MM.1S (cell line): ENCODE measurements at regions not wholly inside any gene's neighbourhood (a gene's known extent, or its start where the extent isn't known, plus 50 kb on each side); places are given as distances from the start of the nearest gene placed in this dataset.

ENCODE experiments used
- DNase-seq: peaks from one replicate; pipeline ENCODE4 v3.0.0-alpha.2; 2015
- H2AFZ ChIP-seq: fragments of 300-600 bp; sonication (generic); 2 replicates; pipeline ENCODE4 v1.6.0; 2016; ENCODE audit warnings: antibody characterized with exemption, low read length
- H3F3A ChIP-seq: fragments of 300-600 bp; sonication (generic); 2 replicates; pipeline ENCODE4 v1.6.1; 2016; ENCODE audit warnings: mild to moderate bottlenecking, antibody characterized with exemption, low read length, moderate library complexity, mixed read lengths; ENCODE audit not compliant: insufficient read depth
- H3K27ac ChIP-seq: fragments of 300-600 bp; sonication (generic); 2 replicates; pipeline ENCODE4 v1.5.1; 2016; ENCODE audit warnings: mild to moderate bottlenecking, low read length
- H3K27me3 ChIP-seq: fragments of 300-600 bp; sonication (generic); replicated peaks from 2 replicates; pipeline ENCODE4 v1.6.0; 2016; ENCODE audit warnings: low read length; ENCODE audit not compliant: insufficient read depth
- H3K36me3 ChIP-seq: fragments of 300-600 bp; sonication (generic); replicated peaks from 2 replicates; pipeline ENCODE4 v1.6.1; 2016; ENCODE audit warnings: mild to moderate bottlenecking, low read length, mixed read lengths; ENCODE audit not compliant: insufficient read depth
- H3K4me1 ChIP-seq: fragments of 300-600 bp; sonication (generic); 2 replicates; pipeline ENCODE4 v1.6.1; 2016; ENCODE audit warnings: low read length, mixed read lengths
- H3K4me2 ChIP-seq: fragments of 300-600 bp; sonication (generic); 2 replicates; pipeline ENCODE4 v1.6.0; 2016; ENCODE audit warnings: low read depth, low read length
- H3K4me3 ChIP-seq: fragments of 300-600 bp; sonication (generic); 2 replicates; pipeline ENCODE4 v1.5.1; 2016; ENCODE audit warnings: low read length, mixed read lengths
- H3K79me2 ChIP-seq: fragments of 300-600 bp; sonication (generic); 2 replicates; pipeline ENCODE4 v1.6.1; 2016; ENCODE audit warnings: mixed run types, low read length, mixed read lengths
- H3K9ac ChIP-seq: fragments of 300-600 bp; sonication (generic); 2 replicates; pipeline ENCODE4 v1.6.1; 2016; ENCODE audit warnings: low read length, mixed read lengths
- H3K9me2 ChIP-seq: fragments of 300-600 bp; sonication (generic); replicated peaks from 2 replicates; pipeline ENCODE4 v1.6.1; 2016; ENCODE audit warnings: mild to moderate bottlenecking, low read length, mixed read lengths; ENCODE audit not compliant: insufficient read depth
- H3K9me3 ChIP-seq: fragments of 300-600 bp; sonication (generic); replicated peaks from 2 replicates; pipeline ENCODE4 v1.6.1; 2016; ENCODE audit warnings: mild to moderate bottlenecking, low read length, mixed read lengths; ENCODE audit not compliant: insufficient read depth
- H4K20me1 ChIP-seq: fragments of 300-600 bp; sonication (generic); 2 replicates; pipeline ENCODE4 v1.6.1; 2016; ENCODE audit warnings: mild to moderate bottlenecking, low read length, moderate library complexity, mixed read lengths; ENCODE audit not compliant: insufficient read depth
- EZH2 ChIP-seq: fragments of 300-600 bp; sonication (generic); optimal IDR thresholded peaks from 2 replicates; pipeline ENCODE3; 2017; ENCODE audit warnings: low read depth, mild to moderate bottlenecking, antibody characterized with exemption, low read length, mixed read lengths
- EZH2phosphoT487 ChIP-seq: fragments of 300-600 bp; sonication (generic); IDR thresholded peaks from 2 replicates; pipeline ENCODE4 v1.6.1; 2018; ENCODE audit warnings: antibody characterized with exemption, low read length
- TF ChIP-seq, protein P1 (sequence below): fragments of 300-600 bp; sonication (generic); IDR thresholded peaks from 2 replicates; pipeline ENCODE4 v1.5.1; 2016; ENCODE audit warnings: antibody characterized with exemption, low read length, mixed read lengths

DNA sequence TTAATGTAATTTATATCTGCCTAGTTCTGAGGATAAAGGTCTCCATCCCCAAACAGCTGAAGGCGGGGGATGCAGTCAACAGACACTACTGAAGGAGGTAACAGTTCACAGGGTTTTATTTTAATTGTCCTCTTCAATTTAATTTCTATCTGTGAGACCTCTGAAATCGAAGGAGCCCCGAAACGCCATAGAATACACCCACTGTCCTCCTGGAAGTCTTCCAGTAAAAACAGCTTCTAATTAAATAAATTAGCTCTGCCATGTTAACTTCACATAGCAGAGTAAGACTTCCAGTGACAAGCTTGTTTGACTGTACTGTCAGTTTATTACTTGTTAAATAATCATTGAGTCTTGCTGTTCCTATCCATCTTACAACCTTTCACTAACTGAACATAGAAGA, 193.5 kb downstream of the SEC61B start:
- DNase-seq: no peak
- no peaks in the 10 kb centered on the region for H3F3A ChIP-seq
- H3K4me1 ChIP-seq: no peaks in the 10 kb centered on the region
- no peak overlapping the region for H3K4me2 ChIP-seq
- no peaks in the 10 kb centered on the region for H3K9me2 ChIP-seq
- H3K79me2 ChIP-seq: no peaks in the 10 kb centered on the region
- no peaks in the 10 kb centered on the region for H4K20me1 ChIP-seq
- no peaks in the 10 kb centered on the region for H3K27me3 ChIP-seq
- no peak overlapping the region for H3K27ac ChIP-seq
- no peak overlapping the region for H3K4me3 ChIP-seq
- TF ChIP-seq EZH2phosphoT487 (no peak), EZH2 (no peak)
- TF ChIP-seq, protein P1, sequence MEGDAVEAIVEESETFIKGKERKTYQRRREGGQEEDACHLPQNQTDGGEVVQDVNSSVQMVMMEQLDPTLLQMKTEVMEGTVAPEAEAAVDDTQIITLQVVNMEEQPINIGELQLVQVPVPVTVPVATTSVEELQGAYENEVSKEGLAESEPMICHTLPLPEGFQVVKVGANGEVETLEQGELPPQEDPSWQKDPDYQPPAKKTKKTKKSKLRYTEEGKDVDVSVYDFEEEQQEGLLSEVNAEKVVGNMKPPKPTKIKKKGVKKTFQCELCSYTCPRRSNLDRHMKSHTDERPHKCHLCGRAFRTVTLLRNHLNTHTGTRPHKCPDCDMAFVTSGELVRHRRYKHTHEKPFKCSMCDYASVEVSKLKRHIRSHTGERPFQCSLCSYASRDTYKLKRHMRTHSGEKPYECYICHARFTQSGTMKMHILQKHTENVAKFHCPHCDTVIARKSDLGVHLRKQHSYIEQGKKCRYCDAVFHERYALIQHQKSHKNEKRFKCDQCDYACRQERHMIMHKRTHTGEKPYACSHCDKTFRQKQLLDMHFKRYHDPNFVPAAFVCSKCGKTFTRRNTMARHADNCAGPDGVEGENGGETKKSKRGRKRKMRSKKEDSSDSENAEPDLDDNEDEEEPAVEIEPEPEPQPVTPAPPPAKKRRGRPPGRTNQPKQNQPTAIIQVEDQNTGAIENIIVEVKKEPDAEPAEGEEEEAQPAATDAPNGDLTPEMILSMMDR: no peak
- H2AFZ ChIP-seq: no peak overlapping the region
- no peak overlapping the region for H3K9ac ChIP-seq
- no peaks in the 10 kb centered on the region for H3K9me3 ChIP-seq
- H3K36me3 ChIP-seq: no peaks in the 10 kb centered on the region

DNA sequence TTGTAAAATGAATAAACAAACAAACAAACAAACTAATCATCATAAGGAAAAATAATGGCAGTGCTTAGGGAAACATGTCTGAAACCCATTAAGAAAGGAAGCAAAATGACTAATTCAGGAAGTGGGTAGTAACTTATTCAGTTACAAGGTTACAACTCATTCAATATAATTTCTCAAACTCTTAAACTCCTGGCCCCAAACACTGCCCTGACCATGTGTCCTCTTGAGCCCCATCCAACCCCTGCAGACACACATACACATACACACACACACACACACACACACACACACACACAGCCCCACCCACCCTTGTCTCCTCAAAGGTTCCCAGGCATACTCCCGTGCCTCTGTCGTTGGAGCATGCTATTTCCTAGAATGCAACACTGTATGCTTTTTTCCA, 193.9 kb downstream of the SEC61B start:
- Histone ChIP-seq H3K4me3 (no peak overlapping the region), H3K9ac (no peak overlapping the region), H3K4me2 (no peak overlapping the region), H3K9me2 (no peaks in the 10 kb centered on the region), H4K20me1 (no peaks in the 10 kb centered on the region), H3K36me3 (no peaks in the 10 kb centered on the region), H3K27me3 (no peaks in the 10 kb centered on the region), H3F3A (no peaks in the 10 kb centered on the region), H2AFZ (no peak overlapping the region), H3K4me1 (no peaks in the 10 kb centered on the region), H3K79me2 (no peaks in the 10 kb centered on the region), H3K9me3 (no peaks in the 10 kb centered on the region), H3K27ac (no peak overlapping the region)
- TF ChIP-seq, protein P1: no peak
- TF ChIP-seq EZH2phosphoT487 (no peak), EZH2 (no peak)
- DNase-seq: no peak

DNA sequence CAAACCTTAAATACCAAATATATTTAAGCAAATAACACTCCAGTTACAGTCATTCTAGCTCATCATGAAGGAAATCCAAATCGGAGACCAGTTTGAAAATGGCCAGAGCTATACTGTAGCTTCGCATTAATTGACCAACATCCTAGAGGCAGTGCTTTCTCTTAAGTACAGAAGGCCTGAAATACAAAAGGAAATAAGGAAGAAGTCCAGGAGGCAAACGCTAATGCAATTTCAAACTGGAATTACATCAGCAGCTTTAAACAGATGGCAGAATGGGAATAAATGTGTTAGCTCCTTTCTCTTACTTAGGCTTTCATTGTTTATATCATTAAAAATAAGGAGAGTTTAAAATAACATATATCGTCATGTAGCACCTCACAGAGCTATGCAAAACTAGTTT, 197.0 kb downstream of the SEC61B start:
- Histone ChIP-seq H3K27ac (no peak overlapping the region), H3K4me2 (no peak overlapping the region), H3F3A (no peaks in the 10 kb centered on the region), H3K9ac (no peak overlapping the region), H2AFZ (no peak overlapping the region), H3K36me3 (no peaks in the 10 kb centered on the region), H3K9me2 (no peaks in the 10 kb centered on the region), H3K4me3 (no peak overlapping the region), H3K27me3 (no peaks in the 10 kb centered on the region), H3K4me1 (no peaks in the 10 kb centered on the region), H4K20me1 (no peaks in the 10 kb centered on the region), H3K79me2 (no peaks in the 10 kb centered on the region), H3K9me3 (no peaks in the 10 kb centered on the region)
- TF ChIP-seq, protein P1: no peak
- no peak for TF ChIP-seq EZH2
- TF ChIP-seq EZH2phosphoT487: no peak
- DNase-seq: no peak

DNA sequence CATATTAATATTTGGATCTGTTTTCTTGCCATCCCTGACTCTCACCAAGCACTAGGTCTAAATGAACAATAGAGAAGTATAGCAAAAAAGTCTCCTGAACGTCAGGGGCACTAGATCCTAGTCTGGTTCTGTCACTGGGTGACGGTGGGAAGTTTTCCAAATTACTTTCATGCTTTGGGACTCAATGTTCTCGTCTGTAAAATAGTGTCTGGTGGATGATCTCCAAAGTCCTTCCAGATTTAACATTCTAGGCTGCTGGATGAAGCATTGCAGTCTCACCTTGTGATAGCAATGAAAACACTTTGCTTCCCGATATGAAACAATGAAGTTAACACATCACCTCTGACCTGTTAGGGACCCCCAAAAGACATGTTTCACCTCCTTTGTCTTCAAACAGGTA, 199.3 kb downstream of the SEC61B start:
- H3F3A ChIP-seq: no peaks in the 10 kb centered on the region
- H3K36me3 ChIP-seq: no peaks in the 10 kb centered on the region
- no peak overlapping the region for H3K4me2 ChIP-seq
- no peaks in the 10 kb centered on the region for H3K79me2 ChIP-seq
- H3K9me3 ChIP-seq: no peaks in the 10 kb centered on the region
- no peaks in the 10 kb centered on the region for H3K9me2 ChIP-seq
- H3K9ac ChIP-seq: no peak overlapping the region
- no peaks in the 10 kb centered on the region for H3K27me3 ChIP-seq
- H2AFZ ChIP-seq: no peak overlapping the region
- no peaks in the 10 kb centered on the region for H3K4me1 ChIP-seq
- TF ChIP-seq EZH2phosphoT487 (no peak), EZH2 (no peak)
- TF ChIP-seq, protein P1: no peak
- no peak for DNase-seq
- H3K27ac ChIP-seq: no peak overlapping the region
- no peak overlapping the region for H3K4me3 ChIP-seq
- no peaks in the 10 kb centered on the region for H4K20me1 ChIP-seq
